BLaER1 (cell line): ENCODE measurements at regions not wholly inside any gene's neighbourhood (a gene's known extent, or its start where the extent isn't known, plus 50 kb on each side); places are given as distances from the start of the nearest gene placed in this dataset.

Source experiments
- H3K27ac ChIP-seq: shearing (Covaris generic); formaldehyde crosslinking; 2 replicates; pipeline ENCODE4 v1.8.1; 2022
- H3K27me3 ChIP-seq: shearing (Covaris generic); formaldehyde crosslinking; 2 replicates; pipeline ENCODE4 v1.8.1; 2022
- H3K36me3 ChIP-seq: shearing (Covaris generic); formaldehyde crosslinking; 2 replicates; pipeline ENCODE4 v1.8.1; 2022
- H3K4me1 ChIP-seq: shearing (Covaris generic); formaldehyde crosslinking; 2 replicates; pipeline ENCODE4 v1.8.1; 2022
- H3K4me2 ChIP-seq: shearing (Covaris generic); formaldehyde crosslinking; 2 replicates; pipeline ENCODE4 v1.8.1; 2022
- H3K4me3 ChIP-seq: shearing (Covaris generic); formaldehyde crosslinking; 2 replicates; pipeline ENCODE4 v1.8.1; 2022
- H3K9ac ChIP-seq: shearing (Covaris generic); formaldehyde crosslinking; 2 replicates; pipeline ENCODE4 v1.8.1; 2022
- H3K9me3 ChIP-seq: shearing (Covaris generic); formaldehyde crosslinking; 2 replicates; pipeline ENCODE4 v1.8.1; 2022
- H4K20me1 ChIP-seq: shearing (Covaris generic); formaldehyde crosslinking; 2 replicates; pipeline ENCODE4 v1.8.1; 2022
- Cebpa-rat ChIP-seq: shearing (Covaris generic); IDR thresholded peaks from 2 replicates; pipeline ENCODE4 v1.8.1; 2022

- no peak overlapping the region for H3K9ac ChIP-seq
- H3K4me1 ChIP-seq = peaks cover 13% of the 10 kb centered on the region
- no peaks in the 10 kb centered on the region for H3K36me3 ChIP-seq
- TF ChIP-seq Cebpa-rat = no peak
- H4K20me1 ChIP-seq = no peaks in the 10 kb centered on the region
- H3K4me3 ChIP-seq = no peak overlapping the region
- no peaks in the 10 kb centered on the region for H3K9me3 ChIP-seq
- H3K27ac ChIP-seq = no peak overlapping the region
- no peaks in the 10 kb centered on the region for H3K27me3 ChIP-seq
- no peak overlapping the region for H3K4me2 ChIP-seq
Observed at GRCh38 chr6:44599672-44600071, 212.2 kb downstream of the CDC5L start.

- H3K9ac ChIP-seq = no peak overlapping the region
- H3K27ac ChIP-seq = no peak overlapping the region
- H4K20me1 ChIP-seq = no peaks in the 10 kb centered on the region
- H3K27me3 ChIP-seq = no peaks in the 10 kb centered on the region
- no peak overlapping the region for H3K4me2 ChIP-seq
- H3K4me1 ChIP-seq = peaks cover 7% of the 10 kb centered on the region; the same call in 1 of the 2 replicates
- no peaks in the 10 kb centered on the region for H3K36me3 ChIP-seq
- no peak overlapping the region for H3K4me3 ChIP-seq
- no peak for TF ChIP-seq Cebpa-rat
- H3K9me3 ChIP-seq = no peaks in the 10 kb centered on the region
Observed at GRCh38 chr6:44603044-44603686, 215.7 kb downstream of the CDC5L start.

- TF ChIP-seq Cebpa-rat = no peak
- Histone ChIP-seq H3K4me3 (no peak overlapping the region), H3K27ac (no peak overlapping the region), H3K9me3 (no peaks in the 10 kb centered on the region), H3K27me3 (no peaks in the 10 kb centered on the region), H4K20me1 (no peaks in the 10 kb centered on the region), H3K36me3 (no peaks in the 10 kb centered on the region), H3K4me1 (no peaks in the 10 kb centered on the region), H3K9ac (no peak overlapping the region), H3K4me2 (no peak overlapping the region)
Observed at GRCh38 chr6:44606504-44606903, 219.0 kb downstream of the CDC5L start.

GRCh38 chr6:44606976-44607375, 219.5 kb downstream of the CDC5L start:
- no peak for TF ChIP-seq Cebpa-rat
- Histone ChIP-seq H3K4me3 (no peak overlapping the region), H3K27me3 (no peaks in the 10 kb centered on the region), H4K20me1 (no peaks in the 10 kb centered on the region), H3K4me1 (no peaks in the 10 kb centered on the region), H3K9me3 (no peaks in the 10 kb centered on the region), H3K9ac (no peak overlapping the region), H3K27ac (no peak overlapping the region), H3K36me3 (no peaks in the 10 kb centered on the region), H3K4me2 (no peak overlapping the region)

GRCh38 chr6:44608175-44608574, 220.7 kb downstream of the CDC5L start:
- Histone ChIP-seq H3K27ac (no peak overlapping the region), H3K27me3 (no peaks in the 10 kb centered on the region), H3K4me3 (no peak overlapping the region), H3K4me2 (no peak overlapping the region), H4K20me1 (no peaks in the 10 kb centered on the region), H3K4me1 (no peaks in the 10 kb centered on the region), H3K36me3 (no peaks in the 10 kb centered on the region), H3K9me3 (no peaks in the 10 kb centered on the region), H3K9ac (no peak overlapping the region)
- no peak for TF ChIP-seq Cebpa-rat

- Histone ChIP-seq H3K27me3 (no peaks in the 10 kb centered on the region), H3K9ac (no peak overlapping the region), H4K20me1 (no peaks in the 10 kb centered on the region), H3K4me1 (no peaks in the 10 kb centered on the region), H3K4me2 (no peak overlapping the region), H3K4me3 (no peak overlapping the region), H3K9me3 (no peaks in the 10 kb centered on the region), H3K36me3 (no peaks in the 10 kb centered on the region), H3K27ac (no peak overlapping the region)
- TF ChIP-seq Cebpa-rat = no peak
Observed at GRCh38 chr6:44609051-44609612, 221.6 kb downstream of the CDC5L start.

GRCh38 chr6:44614396-44614795, 226.9 kb downstream of the CDC5L start:
- no peak overlapping the region for H3K4me2 ChIP-seq
- no peak for TF ChIP-seq Cebpa-rat
- no peak overlapping the region for H3K27ac ChIP-seq
- no peaks in the 10 kb centered on the region for H3K27me3 ChIP-seq
- H3K36me3 ChIP-seq = no peaks in the 10 kb centered on the region
- H3K4me1 ChIP-seq = peaks cover 39% of the 10 kb centered on the region
- H3K4me3 ChIP-seq = no peak overlapping the region
- no peaks in the 10 kb centered on the region for H4K20me1 ChIP-seq
- H3K9me3 ChIP-seq = no peaks in the 10 kb centered on the region
- no peak overlapping the region for H3K9ac ChIP-seq

GRCh38 chr6:44615621-44616020, 228.1 kb downstream of the CDC5L start:
- Histone ChIP-seq H4K20me1 (no peaks in the 10 kb centered on the region), H3K4me2 (peak overlapping the region; percentile 8; the same call in 1 of the 2 replicates), H3K27me3 (no peaks in the 10 kb centered on the region), H3K36me3 (no peaks in the 10 kb centered on the region), H3K9ac (no peak overlapping the region), H3K4me3 (no peak overlapping the region), H3K4me1 (peaks cover 51% of the 10 kb centered on the region), H3K27ac (no peak overlapping the region), H3K9me3 (no peaks in the 10 kb centered on the region)
- TF ChIP-seq Cebpa-rat = no peak

- Histone ChIP-seq H4K20me1 (no peaks in the 10 kb centered on the region), H3K4me3 (no peak overlapping the region), H3K9me3 (no peaks in the 10 kb centered on the region), H3K27ac (peak overlapping the region; percentile 65), H3K27me3 (no peaks in the 10 kb centered on the region), H3K4me1 (peaks cover 69% of the 10 kb centered on the region), H3K36me3 (no peaks in the 10 kb centered on the region), H3K9ac (no peak overlapping the region), H3K4me2 (peak overlapping the region; percentile 63)
- no peak for TF ChIP-seq Cebpa-rat
Observed at GRCh38 chr6:44617416-44617815, 229.9 kb downstream of the CDC5L start.

GRCh38 chr6:44618371-44618770, 230.9 kb downstream of the CDC5L start:
- Histone ChIP-seq H3K4me2 (peak overlapping the region; percentile 63), H3K9ac (0 out of 2 replicates have a peak overlapping the region, but pooled peaks have one; percentile 11), H3K4me3 (no peak overlapping the region), H3K27ac (peak overlapping the region; percentile 65), H3K36me3 (no peaks in the 10 kb centered on the region), H3K27me3 (no peaks in the 10 kb centered on the region), H4K20me1 (no peaks in the 10 kb centered on the region), H3K4me1 (peaks cover 79% of the 10 kb centered on the region), H3K9me3 (no peaks in the 10 kb centered on the region)
- TF ChIP-seq Cebpa-rat = no peak
